Fibroblast of lung (primary cell): ENCODE measurements at regions not wholly inside any gene's neighbourhood (a gene's known extent, or its start where the extent isn't known, plus 50 kb on each side); places are given as distances from the start of the nearest gene placed in this dataset.

Experiments used
- CTCF ChIP-seq, 2 donors: IDR thresholded peaks in 1 of 2; conservative IDR thresholded peaks in 1 of 2; 1 replicate in 1 of 2; 2 replicates in 1 of 2; pipeline ENCODE4 v1.5.1; 2011 to 2012; ENCODE audit warnings: low read length in 2 of 2, control low read depth in 1 of 2, inconsistent platforms in 1 of 2, low read depth in 1 of 2, mild to moderate bottlenecking in 1 of 2
- EZH2 ChIP-seq: IDR thresholded peaks from 2 replicates; pipeline ENCODE4 v1.5.1; 2012; ENCODE audit warnings: low read length, control low read depth, mild to moderate bottlenecking; ENCODE audit errors: missing control alignments

GRCh38 chr4:180310616-180311015 is 1932.6 kb upstream of the TENM3 start:
- TF ChIP-seq EZH2 (no peak), CTCF (conservative IDR thresholded peaks at IDR 0.05 in 1 of 2, IDR thresholded peaks at IDR 0.05 in 1 of 2; ENCODE audit: low read depth in 1 of 2, low read length in 2 of 2) (no peak)
